HUES48 (cell line): ENCODE measurements at regions not wholly inside any gene's neighbourhood (a gene's known extent, or its start where the extent isn't known, plus 50 kb on each side); places are given as distances from the start of the nearest gene placed in this dataset.
"Not testable (repeated sequence)": the region's sequence is repeated elsewhere in the genome, so short reads cannot be mapped to it uniquely, and the experiment has no call there.

ENCODE experiments used
- H3K27ac ChIP-seq: one replicate; pipeline ENCODE4 v1.7.0; 2013; ENCODE audit warnings: low read depth, low read length, inconsistent platforms
- H3K27me3 ChIP-seq: 2 replicates; pipeline ENCODE4 v1.6.1; 2013; ENCODE audit warnings: mild to moderate bottlenecking, low read length; ENCODE audit not compliant: control insufficient read depth, insufficient read depth
- H3K36me3 ChIP-seq: 2 replicates; pipeline ENCODE4 v1.6.1; 2013; ENCODE audit warnings: low read length; ENCODE audit not compliant: control insufficient read depth, insufficient read depth
- H3K4me1 ChIP-seq: 2 replicates; pipeline ENCODE4 v1.6.1; 2013; ENCODE audit warnings: mild to moderate bottlenecking, low read length; ENCODE audit not compliant: control insufficient read depth, insufficient read depth
- H3K4me3 ChIP-seq: 2 replicates; pipeline ENCODE4 v1.5.1; 2013; ENCODE audit warnings: mild to moderate bottlenecking, low read depth, low read length
- H3K9ac ChIP-seq: 2 replicates; pipeline ENCODE4 v1.6.1; 2013; ENCODE audit warnings: mild to moderate bottlenecking, low read depth, low read length, moderate library complexity
- H3K9me3 ChIP-seq: 2 replicates; pipeline ENCODE4 v1.6.1; 2013; ENCODE audit warnings: low read length; ENCODE audit not compliant: control insufficient read depth, insufficient read depth

GRCh38 chr9:29555502-29555901 is 1982.2 kb upstream of the C9orf72 start:
- Histone ChIP-seq H3K27me3 (no peaks in the 10 kb centered on the region), H3K9me3 (peaks cover 4% of the 10 kb centered on the region; the same call in 1 of the 2 replicates), H3K4me1 (no peaks in the 10 kb centered on the region), H3K27ac (no peak overlapping the region), H3K36me3 (no peaks in the 10 kb centered on the region), H3K9ac (no peak overlapping the region), H3K4me3 (no peak overlapping the region)

DNA sequence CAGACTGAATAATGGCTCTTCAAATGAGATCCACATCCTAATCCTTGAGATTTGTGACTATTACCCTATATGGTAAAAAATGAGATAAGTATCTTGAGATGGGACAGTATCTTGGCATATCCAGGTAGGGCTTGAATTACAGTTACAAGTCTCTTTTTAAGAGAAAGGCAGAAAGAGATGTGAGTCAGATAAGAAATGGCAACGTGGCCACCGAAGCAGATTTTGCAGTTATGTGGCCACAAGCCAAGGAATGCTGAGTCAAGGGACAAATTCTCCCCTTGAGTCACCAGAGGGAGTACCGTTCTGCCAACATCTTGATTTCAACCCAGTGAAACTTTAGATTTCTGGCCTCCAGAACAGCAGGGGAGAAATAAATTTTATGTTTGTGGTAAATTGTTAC is 1983.0 kb upstream of the C9orf72 start:
- Histone ChIP-seq H3K9ac (no peak overlapping the region), H3K36me3 (no peaks in the 10 kb centered on the region), H3K27me3 (no peaks in the 10 kb centered on the region), H3K9me3 (peaks cover 4% of the 10 kb centered on the region; the same call in 1 of the 2 replicates), H3K4me1 (no peaks in the 10 kb centered on the region), H3K27ac (no peak overlapping the region), H3K4me3 (no peak overlapping the region)

DNA sequence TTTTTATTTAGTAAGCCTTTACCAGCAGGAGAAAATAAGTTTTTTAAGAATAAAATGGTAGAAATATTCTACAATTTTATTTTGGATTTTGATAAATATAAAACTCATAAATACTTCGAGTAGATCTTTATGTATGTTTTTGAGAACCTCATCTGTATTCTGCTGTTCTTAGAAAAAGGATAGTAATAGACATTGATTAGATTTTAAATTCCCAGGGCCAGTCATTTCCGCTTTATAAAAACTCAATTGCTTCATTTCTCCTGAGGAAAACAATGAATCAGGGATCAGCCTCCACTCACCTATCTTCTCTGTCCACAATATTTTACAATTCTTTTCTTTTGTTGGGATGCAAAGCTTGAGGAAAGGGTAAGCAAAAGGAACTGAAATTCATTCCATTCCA is 1983.5 kb upstream of the C9orf72 start:
- no peaks in the 10 kb centered on the region for H3K36me3 ChIP-seq
- no peaks in the 10 kb centered on the region for H3K27me3 ChIP-seq
- peaks cover 4% of the 10 kb centered on the region; the same call in 1 of the 2 replicates for H3K9me3 ChIP-seq
- no peak overlapping the region for H3K9ac ChIP-seq
- H3K27ac ChIP-seq: no peak overlapping the region
- H3K4me1 ChIP-seq: no peaks in the 10 kb centered on the region
- H3K4me3 ChIP-seq: no peak overlapping the region

- Histone ChIP-seq H3K27ac (no peak overlapping the region), H3K4me3 (no peak overlapping the region), H3K9ac (no peak overlapping the region), H3K4me1 (peaks cover 10% of the 10 kb centered on the region; the same call in 1 of the 2 replicates), H3K27me3 (no peaks in the 10 kb centered on the region), H3K9me3 (no peaks in the 10 kb centered on the region), H3K36me3 (no peaks in the 10 kb centered on the region)
Measured at GRCh38 chr9:29564564-29564963, 1991.3 kb upstream of the C9orf72 start.

DNA sequence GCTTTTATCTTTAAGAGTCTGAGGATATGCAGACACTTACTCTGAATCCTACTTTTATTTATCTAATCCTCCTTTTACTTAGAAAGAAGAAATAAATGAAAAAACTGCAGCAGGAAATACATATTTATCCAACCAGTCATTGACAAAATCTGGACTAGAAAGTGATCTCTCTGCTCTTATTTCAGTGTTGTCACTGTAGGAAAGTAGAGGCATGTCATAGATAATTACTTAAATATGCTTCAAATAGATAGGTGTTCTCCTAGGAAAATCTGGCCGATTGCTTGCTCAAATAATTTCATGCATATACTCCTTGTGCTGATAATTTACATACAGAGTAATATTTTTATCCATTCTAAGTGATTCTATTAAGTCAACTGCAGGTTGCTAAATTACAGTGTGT is 2001.9 kb upstream of the C9orf72 start:
- Histone ChIP-seq H3K9me3 (no peaks in the 10 kb centered on the region), H3K27me3 (no peaks in the 10 kb centered on the region), H3K9ac (no peak overlapping the region), H3K36me3 (no peaks in the 10 kb centered on the region), H3K4me1 (no peaks in the 10 kb centered on the region), H3K27ac (no peak overlapping the region), H3K4me3 (no peak overlapping the region)

DNA sequence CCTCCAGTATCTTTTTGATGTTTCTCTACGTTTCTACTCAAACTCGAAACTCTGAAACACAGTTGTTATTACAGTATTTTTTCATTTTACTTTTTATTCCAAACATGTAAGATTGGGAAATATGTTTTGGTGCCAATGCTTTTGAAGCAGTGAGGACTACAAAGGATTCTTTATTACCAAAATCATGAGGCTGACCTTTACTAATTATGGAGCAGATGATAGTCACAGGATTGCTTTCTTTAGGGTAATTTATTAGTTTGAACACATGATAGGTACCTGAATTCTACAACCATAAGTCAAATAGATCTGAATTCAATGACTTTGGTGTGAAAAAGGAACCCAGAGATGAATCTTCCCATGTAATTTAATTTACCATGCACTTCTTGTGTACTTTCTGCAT is 2015.1 kb upstream of the C9orf72 start:
- no peaks in the 10 kb centered on the region for H3K4me1 ChIP-seq
- peaks cover 7% of the 10 kb centered on the region; the same call in 1 of the 2 replicates for H3K9me3 ChIP-seq
- no peaks in the 10 kb centered on the region for H3K36me3 ChIP-seq
- no peak overlapping the region for H3K27ac ChIP-seq
- no peak overlapping the region for H3K4me3 ChIP-seq
- H3K9ac ChIP-seq: no peak overlapping the region
- H3K27me3 ChIP-seq: no peaks in the 10 kb centered on the region

GRCh38 chr9:29609282-29609681 is 2036.0 kb upstream of the C9orf72 start:
- H3K9me3 ChIP-seq: no peaks in the 10 kb centered on the region
- no peaks in the 10 kb centered on the region for H3K36me3 ChIP-seq
- H3K4me1 ChIP-seq: no peaks in the 10 kb centered on the region
- H3K27ac ChIP-seq: no peak overlapping the region
- no peak overlapping the region for H3K9ac ChIP-seq
- H3K4me3 ChIP-seq: no peak overlapping the region
- no peaks in the 10 kb centered on the region for H3K27me3 ChIP-seq

DNA sequence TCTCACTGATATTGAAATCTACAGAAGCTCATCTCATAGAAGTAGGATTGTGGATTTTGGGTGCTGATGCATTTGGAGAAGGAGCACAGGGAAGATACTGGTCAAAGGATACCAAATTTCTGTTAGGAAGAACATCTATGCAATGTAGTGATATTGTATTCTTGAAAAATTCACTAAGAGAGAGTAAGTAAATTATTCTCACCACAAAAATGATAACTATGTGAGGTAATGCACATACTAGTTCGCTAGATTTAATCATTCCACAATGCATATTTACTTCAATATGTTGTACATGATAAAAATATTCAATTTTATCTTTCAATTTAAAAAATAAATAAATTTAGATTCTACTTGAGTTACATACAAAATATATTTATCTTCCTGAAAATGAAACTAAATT is 2040.5 kb upstream of the C9orf72 start:
- H3K27ac ChIP-seq: no peak overlapping the region
- H3K4me1 ChIP-seq: no peaks in the 10 kb centered on the region
- H3K27me3 ChIP-seq: no peaks in the 10 kb centered on the region
- H3K36me3 ChIP-seq: no peaks in the 10 kb centered on the region
- no peak overlapping the region for H3K4me3 ChIP-seq
- H3K9me3 ChIP-seq: no peaks in the 10 kb centered on the region
- H3K9ac ChIP-seq: no peak overlapping the region

- no peaks in the 10 kb centered on the region for H3K4me1 ChIP-seq
Measured at GRCh38 chr9:29616844-29617243, 2043.6 kb upstream of the C9orf72 start.

GRCh38 chr9:29625292-29625731 is 2052.0 kb upstream of the C9orf72 start:
- Histone ChIP-seq H3K27me3 (no peaks in the 10 kb centered on the region), H3K9me3 (no peaks in the 10 kb centered on the region), H3K36me3 (no peaks in the 10 kb centered on the region), H3K4me3 (no peak overlapping the region), H3K27ac (no peak overlapping the region), H3K4me1 (no peaks in the 10 kb centered on the region), H3K9ac (no peak overlapping the region)

More at GRCh38 chr9:29616844-29617243, 2043.6 kb upstream of the C9orf72 start:
- H3K4me3 ChIP-seq: no peak overlapping the region
- no peaks in the 10 kb centered on the region for H3K36me3 ChIP-seq
- no peaks in the 10 kb centered on the region for H3K27me3 ChIP-seq
- no peak overlapping the region for H3K27ac ChIP-seq
- no peak overlapping the region for H3K9ac ChIP-seq
- H3K9me3 ChIP-seq: no peaks in the 10 kb centered on the region

- Histone ChIP-seq H3K4me1 (no peaks in the 10 kb centered on the region), H3K4me3 (no peak overlapping the region), H3K9me3 (no peaks in the 10 kb centered on the region), H3K27ac (no peak overlapping the region), H3K36me3 (no peaks in the 10 kb centered on the region), H3K9ac (no peak overlapping the region), H3K27me3 (no peaks in the 10 kb centered on the region)
Measured at GRCh38 chr9:29625931-29626330, 2052.7 kb upstream of the C9orf72 start.

DNA sequence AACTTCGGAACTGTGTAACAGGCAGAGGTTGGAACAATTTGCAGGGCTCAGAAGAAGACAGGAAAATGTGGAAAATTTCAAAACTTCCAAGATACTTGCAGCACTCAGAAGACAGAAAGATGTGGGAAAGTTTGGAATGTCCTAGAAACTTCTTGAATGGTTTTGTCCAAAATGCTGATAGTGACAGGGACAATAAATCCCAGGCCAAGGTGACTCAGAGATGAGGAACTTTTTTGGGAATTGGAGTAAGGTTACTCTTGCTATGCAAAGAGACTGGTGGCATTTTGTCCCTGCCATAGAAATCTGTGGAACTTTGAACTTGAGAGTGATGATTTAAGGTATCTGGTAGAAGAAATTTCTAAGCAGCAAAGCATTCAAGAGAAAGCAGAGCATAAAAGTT is 2055.6 kb upstream of the C9orf72 start:
- H3K9me3 ChIP-seq, H3K4me3 ChIP-seq, H3K9ac ChIP-seq, H3K36me3 ChIP-seq, H3K27ac ChIP-seq, H3K4me1 ChIP-seq, H3K27me3 ChIP-seq: not testable (repeated sequence)
